ENCODE measurements at regions not wholly inside any gene's neighbourhood (a gene's known extent, or its start where the extent isn't known, plus 50 kb on each side); places are given as distances from the start of the nearest gene placed in this dataset.

DNA sequence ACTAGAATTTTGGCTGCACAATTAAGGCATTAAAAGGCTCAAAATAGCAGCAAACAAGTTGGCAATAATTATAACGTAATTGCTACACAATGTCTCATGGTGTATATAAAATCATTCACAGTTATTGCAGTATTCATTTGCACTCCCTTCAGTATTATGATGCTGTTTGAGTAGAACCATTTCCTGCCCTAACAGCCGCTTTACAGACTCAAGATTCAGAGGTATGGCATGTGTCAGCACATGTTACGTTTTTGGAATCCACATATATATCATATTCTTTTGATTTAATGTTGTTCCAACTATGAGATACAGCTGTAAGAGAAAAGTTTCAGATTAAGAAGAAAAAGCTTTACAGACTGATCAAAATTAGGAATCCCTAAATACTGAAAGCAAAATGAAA lies 56.3 kb upstream of the NCKAP5 start:
- Histone ChIP-seq H3K27ac (ENCODE audit: low read depth in 1 of 2, low read length in 1 of 2) (no peak overlapping the region), H3K9me3 (ENCODE audit: control insufficient read depth in 2 of 2, insufficient read depth in 1 of 2, low read length in 1 of 2) (peaks cover 0 to 3% of the 10 kb centered on the region in 2 donors), H3K36me3 (ENCODE audit: control insufficient read depth in 2 of 2, insufficient read depth in 2 of 2, low read length in 1 of 2) (no peaks in the 10 kb centered on the region), H3K4me3 (ENCODE audit: low read length in 2 of 2) (no peak overlapping the region), H3K27me3 (ENCODE audit: control insufficient read depth in 2 of 2, insufficient read depth in 1 of 2, low read length in 1 of 2) (no peaks in the 10 kb centered on the region), H3K4me1 (ENCODE audit: control insufficient read depth in 2 of 2, insufficient read depth in 2 of 2, low read length in 2 of 2) (no peaks in the 10 kb centered on the region)
- 92% methylated on average over 3 of the region's 3 CpGs for WGBS
- DNase-seq (ENCODE audit: low read depth in 6 of 9, low spot score in 9 of 9) = no peak

DNA sequence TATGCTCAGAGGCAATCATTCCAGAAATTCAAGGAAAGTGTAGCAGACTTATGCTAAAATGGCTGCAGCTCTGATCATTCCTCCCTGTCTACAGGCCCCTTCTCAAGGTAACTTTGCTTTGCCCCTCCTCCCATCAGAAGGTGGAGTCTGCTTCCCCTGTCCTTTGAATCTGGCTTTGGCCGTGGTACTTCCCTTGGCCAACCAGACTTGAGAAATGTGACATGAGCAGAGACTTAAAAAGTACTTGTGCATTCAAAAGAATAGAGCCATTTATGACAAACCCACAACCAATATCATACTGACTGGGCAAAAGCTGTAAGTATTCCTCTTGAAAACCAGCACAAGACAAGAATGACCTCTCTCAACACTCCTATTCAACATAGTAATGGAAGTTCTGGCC lies 59.5 kb upstream of the NCKAP5 start:
- Histone ChIP-seq H3K4me1 (ENCODE audit: control insufficient read depth in 2 of 2, insufficient read depth in 2 of 2, low read length in 2 of 2) (no peaks in the 10 kb centered on the region), H3K4me3 (ENCODE audit: low read length in 2 of 2) (no peak overlapping the region), H3K36me3 (ENCODE audit: control insufficient read depth in 2 of 2, insufficient read depth in 2 of 2, low read length in 1 of 2) (no peaks in the 10 kb centered on the region), H3K27me3 (ENCODE audit: control insufficient read depth in 2 of 2, insufficient read depth in 1 of 2, low read length in 1 of 2) (no peaks in the 10 kb centered on the region), H3K9me3 (ENCODE audit: control insufficient read depth in 2 of 2, insufficient read depth in 1 of 2, low read length in 1 of 2) (peaks cover 0 to 3% of the 10 kb centered on the region in 2 donors), H3K27ac (ENCODE audit: low read depth in 1 of 2, low read length in 1 of 2) (no peak overlapping the region)
- no peak for DNase-seq (ENCODE audit: low read depth in 6 of 9, low spot score in 9 of 9)
- 82% methylated on average over 1 of the region's 1 CpG for WGBS

GRCh38 chr2:133633309-133633708 lies 65.0 kb upstream of the NCKAP5 start:
- WGBS = 72% methylated on average over 7 of the region's 7 CpGs
- no peak for DNase-seq (ENCODE audit: low read depth in 6 of 9, low spot score in 9 of 9)
- Histone ChIP-seq H3K36me3 (ENCODE audit: control insufficient read depth in 2 of 2, insufficient read depth in 2 of 2, low read length in 1 of 2) (no peaks in the 10 kb centered on the region), H3K4me1 (ENCODE audit: control insufficient read depth in 2 of 2, insufficient read depth in 2 of 2, low read length in 2 of 2) (no peaks in the 10 kb centered on the region), H3K27ac (ENCODE audit: low read depth in 1 of 2, low read length in 1 of 2) (no peak overlapping the region), H3K27me3 (ENCODE audit: control insufficient read depth in 2 of 2, insufficient read depth in 1 of 2, low read length in 1 of 2) (no peaks in the 10 kb centered on the region), H3K4me3 (ENCODE audit: low read length in 2 of 2) (no peak overlapping the region), H3K9me3 (ENCODE audit: control insufficient read depth in 2 of 2, insufficient read depth in 1 of 2, low read length in 1 of 2) (no peaks in the 10 kb centered on the region)

DNA sequence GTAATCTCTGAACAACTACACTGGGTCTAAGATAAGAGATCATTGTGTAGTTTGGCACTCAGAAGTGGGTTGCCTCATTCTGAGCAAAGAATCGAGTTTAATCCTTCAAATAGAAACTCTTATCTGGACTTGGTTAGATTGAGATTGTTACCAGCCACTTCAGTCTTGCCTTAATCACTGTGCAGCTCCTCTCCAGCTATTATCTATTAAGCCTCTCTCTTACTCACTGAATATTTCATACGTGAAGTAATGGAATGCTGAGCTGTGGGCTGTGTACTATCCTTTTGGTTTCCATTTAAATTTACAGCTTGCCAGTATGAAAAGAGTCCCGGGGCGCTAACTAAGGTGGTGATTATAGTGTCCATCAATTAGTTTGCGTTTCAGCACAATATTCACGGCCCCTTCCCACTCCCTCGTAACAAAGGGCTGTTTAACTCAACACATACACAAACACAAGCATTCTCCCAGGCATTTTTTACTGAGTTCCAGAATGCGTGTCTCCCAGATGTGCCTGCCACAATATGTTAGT lies 65.7 kb upstream of the NCKAP5 start:
- 90% methylated on average over 8 of the region's 8 CpGs for WGBS
- no peaks in the 10 kb centered on the region for H3K27me3 ChIP-seq (ENCODE audit: control insufficient read depth in 2 of 2, insufficient read depth in 1 of 2, low read length in 1 of 2)
- no peaks in the 10 kb centered on the region for H3K36me3 ChIP-seq (ENCODE audit: control insufficient read depth in 2 of 2, insufficient read depth in 2 of 2, low read length in 1 of 2)
- no peak overlapping the region for H3K27ac ChIP-seq (ENCODE audit: low read depth in 1 of 2, low read length in 1 of 2)
- H3K4me3 ChIP-seq (ENCODE audit: low read length in 2 of 2) = no peak overlapping the region
- no peaks in the 10 kb centered on the region for H3K4me1 ChIP-seq (ENCODE audit: control insufficient read depth in 2 of 2, insufficient read depth in 2 of 2, low read length in 2 of 2)
- H3K9me3 ChIP-seq (ENCODE audit: control insufficient read depth in 2 of 2, insufficient read depth in 1 of 2, low read length in 1 of 2) = no peaks in the 10 kb centered on the region
- DNase-seq (ENCODE audit: low read depth in 6 of 9, low spot score in 9 of 9) = no peak

- Histone ChIP-seq H3K27me3 (ENCODE audit: control insufficient read depth in 2 of 2, insufficient read depth in 1 of 2, low read length in 1 of 2) (no peaks in the 10 kb centered on the region), H3K4me1 (ENCODE audit: control insufficient read depth in 2 of 2, insufficient read depth in 2 of 2, low read length in 2 of 2) (no peaks in the 10 kb centered on the region), H3K27ac (ENCODE audit: low read depth in 1 of 2, low read length in 1 of 2) (no peak overlapping the region), H3K4me3 (ENCODE audit: low read length in 2 of 2) (no peak overlapping the region), H3K9me3 (ENCODE audit: control insufficient read depth in 2 of 2, insufficient read depth in 1 of 2, low read length in 1 of 2) (no peaks in the 10 kb centered on the region), H3K36me3 (ENCODE audit: control insufficient read depth in 2 of 2, insufficient read depth in 2 of 2, low read length in 1 of 2) (no peaks in the 10 kb centered on the region)
- no peak for DNase-seq (ENCODE audit: low read depth in 6 of 9, low spot score in 9 of 9)
Observed at GRCh38 chr2:133635131-133635530, 66.9 kb upstream of the NCKAP5 start.

DNA sequence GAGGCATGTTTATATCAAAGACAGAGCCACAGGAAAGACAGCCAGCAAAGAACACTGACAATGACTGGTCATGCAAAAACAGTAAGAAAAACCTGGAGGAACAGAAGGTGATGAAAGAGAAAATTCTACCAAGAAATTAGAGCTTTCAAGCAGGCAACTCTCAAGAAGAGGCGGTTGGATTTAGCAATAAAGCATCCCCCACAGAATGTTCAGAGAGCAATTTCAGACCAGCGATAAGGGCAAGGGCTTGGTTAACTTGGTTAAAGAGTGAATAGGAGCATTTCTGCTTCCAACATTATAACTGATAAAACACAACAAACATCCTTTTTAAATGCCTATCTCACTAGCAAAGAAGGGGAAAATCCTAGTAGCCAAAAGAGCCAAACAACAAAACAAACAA lies 68.0 kb upstream of the NCKAP5 start:
- 98% methylated on average over 2 of the region's 2 CpGs for WGBS
- no peak overlapping the region for H3K4me3 ChIP-seq (ENCODE audit: low read length in 2 of 2)
- H3K4me1 ChIP-seq (ENCODE audit: control insufficient read depth in 2 of 2, insufficient read depth in 2 of 2, low read length in 2 of 2) = no peaks in the 10 kb centered on the region
- no peaks in the 10 kb centered on the region for H3K36me3 ChIP-seq (ENCODE audit: control insufficient read depth in 2 of 2, insufficient read depth in 2 of 2, low read length in 1 of 2)
- no peak overlapping the region for H3K27ac ChIP-seq (ENCODE audit: low read depth in 1 of 2, low read length in 1 of 2)
- H3K27me3 ChIP-seq (ENCODE audit: control insufficient read depth in 2 of 2, insufficient read depth in 1 of 2, low read length in 1 of 2) = no peaks in the 10 kb centered on the region
- DNase-seq (ENCODE audit: low read depth in 6 of 9, low spot score in 9 of 9) = no peak
- no peaks in the 10 kb centered on the region for H3K9me3 ChIP-seq (ENCODE audit: control insufficient read depth in 2 of 2, insufficient read depth in 1 of 2, low read length in 1 of 2)

DNA sequence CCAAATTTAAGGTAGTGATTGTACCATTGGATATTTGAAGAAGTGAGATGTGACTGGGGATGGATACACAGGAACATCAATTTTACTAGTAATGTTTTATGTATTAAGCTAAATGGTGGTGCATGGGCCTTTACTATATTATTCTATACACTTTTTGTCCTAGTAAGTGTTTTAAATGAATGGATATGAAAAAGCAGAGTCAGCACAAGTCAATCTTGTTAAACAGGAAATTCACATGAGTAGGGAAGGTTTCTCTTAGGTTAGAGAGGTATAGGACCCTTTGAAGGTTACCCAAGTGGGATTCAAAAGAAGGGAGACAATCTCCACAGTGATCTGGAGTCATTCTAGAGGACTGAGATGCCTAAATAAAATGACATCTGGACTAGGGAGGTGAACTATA lies 71.8 kb upstream of the NCKAP5 start:
- H3K4me1 ChIP-seq (ENCODE audit: control insufficient read depth in 2 of 2, insufficient read depth in 2 of 2, low read length in 2 of 2) = no peaks in the 10 kb centered on the region
- H3K27me3 ChIP-seq (ENCODE audit: control insufficient read depth in 2 of 2, insufficient read depth in 1 of 2, low read length in 1 of 2) = no peaks in the 10 kb centered on the region
- no peaks in the 10 kb centered on the region for H3K9me3 ChIP-seq (ENCODE audit: control insufficient read depth in 2 of 2, insufficient read depth in 1 of 2, low read length in 1 of 2)
- H3K36me3 ChIP-seq (ENCODE audit: control insufficient read depth in 2 of 2, insufficient read depth in 2 of 2, low read length in 1 of 2) = no peaks in the 10 kb centered on the region
- no peak overlapping the region for H3K4me3 ChIP-seq (ENCODE audit: low read length in 2 of 2)
- H3K27ac ChIP-seq (ENCODE audit: low read depth in 1 of 2, low read length in 1 of 2) = no peak overlapping the region
- no peak for DNase-seq (ENCODE audit: low read depth in 6 of 9, low spot score in 9 of 9)

DNA sequence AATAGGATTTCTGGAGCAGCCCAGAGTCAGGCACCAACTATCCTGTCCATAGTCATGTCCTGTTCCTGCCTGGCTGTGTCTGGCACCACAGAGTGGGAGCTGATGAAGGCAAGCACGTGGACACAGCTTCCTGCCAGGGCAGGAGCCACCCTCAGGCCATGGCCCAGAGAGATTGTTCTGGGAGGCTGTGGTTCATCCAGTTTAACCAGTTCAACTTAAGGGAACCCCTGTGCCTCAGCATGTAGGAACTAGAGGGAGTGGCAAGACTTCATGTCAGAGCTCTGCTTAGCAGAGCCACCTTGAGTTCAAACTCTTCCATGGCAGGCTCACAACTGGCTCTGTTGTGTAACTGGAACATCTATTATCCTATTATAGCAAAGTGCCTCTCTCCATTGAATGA lies 73.2 kb upstream of the NCKAP5 start:
- Histone ChIP-seq H3K36me3 (ENCODE audit: control insufficient read depth in 2 of 2, insufficient read depth in 2 of 2, low read length in 1 of 2) (no peaks in the 10 kb centered on the region), H3K4me3 (ENCODE audit: low read length in 2 of 2) (no peak overlapping the region), H3K27me3 (ENCODE audit: control insufficient read depth in 2 of 2, insufficient read depth in 1 of 2, low read length in 1 of 2) (no peaks in the 10 kb centered on the region), H3K27ac (ENCODE audit: low read depth in 1 of 2, low read length in 1 of 2) (no peak overlapping the region), H3K4me1 (ENCODE audit: control insufficient read depth in 2 of 2, insufficient read depth in 2 of 2, low read length in 2 of 2) (no peaks in the 10 kb centered on the region), H3K9me3 (ENCODE audit: control insufficient read depth in 2 of 2, insufficient read depth in 1 of 2, low read length in 1 of 2) (no peaks in the 10 kb centered on the region)
- 40% methylated on average over 1 of the region's 1 CpG for WGBS
- DNase-seq (ENCODE audit: low read depth in 6 of 9, low spot score in 9 of 9) = no peak

DNA sequence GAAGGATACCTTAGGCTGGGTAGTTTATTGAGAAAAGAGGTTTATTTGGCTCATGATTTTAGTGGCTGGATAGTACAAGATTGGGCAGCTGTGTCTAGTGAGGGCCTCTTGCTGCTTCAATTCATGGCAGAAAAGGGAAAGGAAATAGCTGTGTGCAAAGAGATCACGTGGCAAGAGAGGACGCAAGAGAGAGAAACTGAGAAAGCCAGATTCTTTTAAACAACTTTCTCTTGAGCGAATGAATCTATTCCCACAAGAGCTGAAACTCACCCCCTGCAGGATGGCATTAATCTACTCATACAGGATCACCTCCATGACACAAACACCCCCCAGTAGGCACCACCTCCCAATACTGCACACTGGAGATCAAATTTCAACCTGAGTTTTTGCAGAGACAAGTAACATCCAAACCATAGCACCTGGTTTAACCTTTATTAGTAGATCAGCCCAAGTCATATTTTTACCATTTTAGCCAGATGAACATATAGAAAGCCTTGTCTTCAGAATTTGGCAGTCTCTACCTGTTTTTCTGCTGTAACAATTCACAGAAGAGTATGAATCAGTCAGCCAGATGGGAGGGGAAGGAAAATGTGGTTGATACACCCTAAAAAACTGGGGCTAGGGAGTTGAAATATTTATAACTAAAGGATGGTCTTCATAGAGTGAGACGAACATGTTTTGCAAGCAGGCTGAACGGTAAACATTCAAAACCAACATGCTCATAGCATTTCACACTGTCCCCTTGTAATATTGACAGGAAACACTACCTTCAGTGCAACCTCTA lies 73.9 kb upstream of the NCKAP5 start:
- no peaks in the 10 kb centered on the region for H3K9me3 ChIP-seq (ENCODE audit: control insufficient read depth in 2 of 2, insufficient read depth in 1 of 2, low read length in 1 of 2)
- H3K4me1 ChIP-seq (ENCODE audit: control insufficient read depth in 2 of 2, insufficient read depth in 2 of 2, low read length in 2 of 2) = no peaks in the 10 kb centered on the region
- no peak for DNase-seq (ENCODE audit: low read depth in 6 of 9, low spot score in 9 of 9)
- H3K27me3 ChIP-seq (ENCODE audit: control insufficient read depth in 2 of 2, insufficient read depth in 1 of 2, low read length in 1 of 2) = no peaks in the 10 kb centered on the region
- no peaks in the 10 kb centered on the region for H3K36me3 ChIP-seq (ENCODE audit: control insufficient read depth in 2 of 2, insufficient read depth in 2 of 2, low read length in 1 of 2)
- 88% methylated on average over 5 of the region's 5 CpGs for WGBS
- no peak overlapping the region for H3K27ac ChIP-seq (ENCODE audit: low read depth in 1 of 2, low read length in 1 of 2)
- H3K4me3 ChIP-seq (ENCODE audit: low read length in 2 of 2) = no peak overlapping the region
